HEK293 (cell line): ENCODE measurements at regions not wholly inside any gene's neighbourhood (a gene's known extent, or its start where the extent isn't known, plus 50 kb on each side); places are given as distances from the start of the nearest gene placed in this dataset.

Experiments
- CTCF ChIA-PET: fragments of 350-600 bp; formaldehyde crosslinking; extraction: SDS; loops from one replicate; lab custom pipeline; 2021; ENCODE audit warnings: antibody characterized with exemption; lab: Yijun Ruan, JAX
- POLR2A ChIA-PET: fragments of 300-600 bp; formaldehyde crosslinking; extraction: SDS; loops from one replicate; lab custom pipeline; 2020; ENCODE audit warnings: antibody characterized with exemption, inconsistent platforms; lab: Yijun Ruan, JAX
- H3K27ac ChIP-seq: fragments of 200-500 bp; sonication (Bioruptor generic); 2 replicates; pipeline ENCODE4 v1.5.1; 2014; ENCODE audit warnings: low read depth, low read length, control low read depth, inconsistent platforms; ENCODE audit errors: extremely low read depth
- H3K36me3 ChIP-seq, 2 experiments: fragments of 200-500 bp in 1 of 2; sonication (Bioruptor generic) in 1 of 2; 1 replicate in 1 of 2; 2 replicates in 1 of 2; pipeline ENCODE4 v1.5.1; 2014 to 2017; ENCODE audit warnings: inconsistent platforms in 2 of 2, low read length in 2 of 2; ENCODE audit not compliant: control insufficient read depth in 2 of 2, insufficient read depth in 1 of 2
- H3K4me1 ChIP-seq: fragments of 200-500 bp; sonication (Bioruptor generic); 2 replicates; pipeline ENCODE4 v1.5.1; 2014; ENCODE audit warnings: mild to moderate bottlenecking, low read length, inconsistent platforms; ENCODE audit not compliant: control insufficient read depth, insufficient read depth
- H3K4me3 ChIP-seq: 2 replicates; pipeline ENCODE4 v1.5.1; 2011; ENCODE audit warnings: low read depth, mild to moderate bottlenecking, control low read depth, low read length, moderate library complexity
- H3K9me3 ChIP-seq: fragments of 200-500 bp; sonication (Bioruptor generic); 2 replicates; pipeline ENCODE4 v1.5.1; 2014; ENCODE audit warnings: low read depth, low read length, inconsistent platforms; ENCODE audit not compliant: control insufficient read depth, insufficient read depth
- GFI1B ChIP-seq: fragments of 450-650 bp; formaldehyde crosslinking; IDR thresholded peaks from 2 replicates; pipeline ENCODE4 v1.5.1; 2016; ENCODE audit warnings: missing biosample characterization, missing genetic modification characterization
- HOXA7 ChIP-seq: sonication (generic); formaldehyde crosslinking; IDR thresholded peaks from 2 replicates; pipeline ENCODE4 v1.8.1; 2022; ENCODE audit warnings: missing genetic modification reagents, borderline replicate concordance
- PRDM2 ChIP-seq: fragments of 450-650 bp; formaldehyde crosslinking; IDR thresholded peaks from 2 replicates; pipeline ENCODE4 v1.5.1; 2016; ENCODE audit warnings: missing biosample characterization, missing genetic modification characterization, borderline replicate concordance
- SCRT2 ChIP-seq: fragments of 450-650 bp; formaldehyde crosslinking; IDR thresholded peaks from 2 replicates; pipeline ENCODE4 v1.5.1; 2016; ENCODE audit warnings: missing biosample characterization, missing genetic modification characterization
- ZBTB26 ChIP-seq: fragments of 450-650 bp; formaldehyde crosslinking; optimal IDR thresholded peaks from 2 replicates; pipeline ENCODE3; 2016; ENCODE audit warnings: missing biosample characterization, mild to moderate bottlenecking, missing genetic modification characterization
- ZNF132 ChIP-seq: fragments of 450-650 bp; formaldehyde crosslinking; IDR thresholded peaks from 2 replicates; pipeline ENCODE4 v1.5.1; 2017; ENCODE audit warnings: missing biosample characterization, missing genetic modification characterization, borderline replicate concordance
- ZNF148 ChIP-seq: fragments of 450-650 bp; formaldehyde crosslinking; IDR thresholded peaks from 2 replicates; pipeline ENCODE4 v1.5.0; 2017; ENCODE audit warnings: missing biosample characterization, missing genetic modification characterization, borderline replicate concordance
- ZNF292 ChIP-seq: fragments of 450-650 bp; formaldehyde crosslinking; IDR thresholded peaks from 2 replicates; pipeline ENCODE4 v1.5.1; 2016; ENCODE audit warnings: low read depth, missing biosample characterization, missing genetic modification characterization, borderline replicate concordance
- ZNF426 ChIP-seq: fragments of 450-650 bp; formaldehyde crosslinking; IDR thresholded peaks from 2 replicates; pipeline ENCODE4 v1.5.1; 2017; ENCODE audit warnings: missing biosample characterization, missing genetic modification characterization, mild to moderate bottlenecking, inconsistent platforms, moderate library complexity
- ZNF473 ChIP-seq: fragments of 450-650 bp; formaldehyde crosslinking; IDR thresholded peaks from 2 replicates; pipeline ENCODE4 v1.5.1; 2017; ENCODE audit warnings: missing biosample characterization, missing genetic modification characterization
- ZNF48 ChIP-seq: fragments of 450-650 bp; formaldehyde crosslinking; IDR thresholded peaks from 2 replicates; pipeline ENCODE4 v1.5.1; 2016; ENCODE audit warnings: missing biosample characterization, missing genetic modification characterization
- ZNF558 ChIP-seq: fragments of 450-650 bp; formaldehyde crosslinking; IDR thresholded peaks from 2 replicates; pipeline ENCODE4 v1.5.1; 2016; ENCODE audit warnings: missing biosample characterization, missing genetic modification characterization
- ZNF560 ChIP-seq: fragments of 450-650 bp; formaldehyde crosslinking; IDR thresholded peaks from 2 replicates; pipeline ENCODE4 v1.5.1; 2017; ENCODE audit warnings: missing biosample characterization, missing genetic modification characterization, borderline replicate concordance
- ZNF626 ChIP-seq: fragments of 450-650 bp; sonication (Bioruptor Pico); formaldehyde crosslinking; IDR thresholded peaks from 2 replicates; pipeline ENCODE4 v1.5.1; 2018; ENCODE audit warnings: missing biosample characterization, missing genetic modification characterization, inconsistent platforms

- H3K9me3 ChIP-seq: no peaks in the 10 kb centered on the region
- no peaks in the 10 kb centered on the region for H3K4me1 ChIP-seq
- POLR2A ChIA-PET: no interaction called here
- no peaks in the 10 kb centered on the region for H3K36me3 ChIP-seq
- H3K27ac ChIP-seq: no peak overlapping the region
- no peak overlapping the region for H3K4me3 ChIP-seq
- CTCF ChIA-PET: no interaction called here
- no peak for TF ChIP-seq ZBTB26 (tag by site-specific recombination)
- no peak for TF ChIP-seq HOXA7
Observed at GRCh38 chr12:125461831-125462230, 396.6 kb downstream of the AACS start.

- Histone ChIP-seq H3K36me3 (no peaks in the 10 kb centered on the region), H3K27ac (no peak overlapping the region), H3K4me1 (no peaks in the 10 kb centered on the region), H3K4me3 (no peak overlapping the region), H3K9me3 (no peaks in the 10 kb centered on the region)
- CTCF ChIA-PET: no interaction called here
- POLR2A ChIA-PET: no interaction called here
- TF ChIP-seq SCRT2 (tag by site-specific recombination) (no peak), ZNF132 (no peak), PRDM2 (tag by site-specific recombination) (no peak)
Observed at GRCh38 chr12:125463386-125463785, 398.2 kb downstream of the AACS start.

- no peaks in the 10 kb centered on the region for H3K9me3 ChIP-seq
- H3K4me1 ChIP-seq: no peaks in the 10 kb centered on the region
- ChIA-PET POLR2A (no interaction called here), CTCF (interaction anchor here (0.6 kb wide), 1 partner anchor 182 kb away, joined by 3 read pairs; no protein-coding TSS in a partner anchor)
- TF ChIP-seq ZNF558 (tag by site-specific recombination) (no peak), ZNF426 (tag by site-specific recombination) (no peak), ZNF473 (tag by site-specific recombination) (no peak), ZNF560 (tag by site-specific recombination) (no peak), ZNF626 (tag by site-specific recombination) (no peak), GFI1B (tag by site-specific recombination) (no peak), ZNF48 (no peak), ZNF292 (tag by site-specific recombination) (no peak), ZNF148 (no peak)
- H3K27ac ChIP-seq: no peak overlapping the region
- no peaks in the 10 kb centered on the region for H3K36me3 ChIP-seq
- H3K4me3 ChIP-seq: no peak overlapping the region
Observed at GRCh38 chr12:125467363-125467762, 402.1 kb downstream of the AACS start.
